ENCODE measurements at regions not wholly inside any gene's neighbourhood (a gene's known extent, or its start where the extent isn't known, plus 50 kb on each side); places are given as distances from the start of the nearest gene placed in this dataset.

DNA sequence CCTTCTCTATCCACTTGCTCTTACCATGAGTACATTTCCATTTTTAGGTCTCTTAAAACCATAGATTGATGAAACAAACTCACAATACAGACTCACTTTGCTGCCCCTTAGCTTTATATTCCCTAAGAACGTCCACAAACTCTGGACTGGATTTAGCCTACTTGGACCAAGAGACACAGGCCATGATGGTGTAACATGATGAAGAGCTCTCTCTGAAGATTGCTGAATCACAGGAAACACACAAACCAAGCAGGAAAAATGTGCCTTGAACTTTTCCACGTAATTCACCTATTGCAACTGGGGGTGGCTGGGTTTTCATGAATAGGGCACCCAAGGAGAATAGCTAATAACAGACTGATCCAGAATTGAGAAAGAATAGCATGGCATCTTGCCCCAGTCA, 201.7 kb upstream of the RBBP8 start:
- Histone ChIP-seq H3K14ac (ENCODE audit: low read length in 2 of 2) (no peak overlapping the region), H3K4ac (ENCODE audit: low read depth in 1 of 2, low read length in 2 of 2) (no peak overlapping the region), H2BK12ac (ENCODE audit: low read length in 2 of 2) (no peak overlapping the region), H3K27me3 (ENCODE audit: control insufficient read depth in 1 of 2, insufficient read depth in 1 of 2, low read length in 2 of 2) (no peaks in the 10 kb centered on the region), H3K27ac (ENCODE audit: low read length, poor library complexity, severe bottlenecking) (no peak overlapping the region), H2BK120ac (ENCODE audit: low read depth, low read length) (no peak overlapping the region), H3K4me1 (ENCODE audit: control insufficient read depth, insufficient read depth, low read depth, low read length) (peaks cover 7% of the 10 kb centered on the region), H3K4me2 (ENCODE audit: low read length, poor library complexity, severe bottlenecking) (no peak overlapping the region), H3K79me1 (replicated peaks; ENCODE audit: low read length, poor library complexity, severe bottlenecking) (no peaks in the 10 kb centered on the region), H2BK15ac (ENCODE audit: low read depth, poor library complexity, severe bottlenecking) (no peak overlapping the region), H3K23ac (ENCODE audit: low read length in 2 of 2) (no peak overlapping the region), H3K18ac (ENCODE audit: low read depth in 1 of 2, low read length in 2 of 2) (no peak overlapping the region), H3K4me3 (ENCODE audit: insufficient read depth in 1 of 2, low read depth in 1 of 2, low read length in 2 of 2) (no peak overlapping the region), H2AK5ac (ENCODE audit: low read length, severe bottlenecking) (no peak overlapping the region), H3K9me3 (ENCODE audit: control insufficient read depth, low read length) (no peaks in the 10 kb centered on the region), H3K36me3 (ENCODE audit: control insufficient read depth in 1 of 2, insufficient read depth in 2 of 2, low read depth in 1 of 2, low read length in 2 of 2) (no peaks in the 10 kb centered on the region), H2BK5ac (ENCODE audit: low read depth, low read length, poor library complexity, severe bottlenecking) (no peak overlapping the region), H3K9ac (ENCODE audit: low read length) (no peak overlapping the region), H2AFZ (ENCODE audit: low read depth, low read length) (no peak overlapping the region), H4K91ac (ENCODE audit: low read length) (no peak overlapping the region), H4K8ac (ENCODE audit: low read length) (no peak overlapping the region)
- DNase-seq: no peak
- WGBS: 88% methylated on average over 2 of the region's 2 CpGs

DNA sequence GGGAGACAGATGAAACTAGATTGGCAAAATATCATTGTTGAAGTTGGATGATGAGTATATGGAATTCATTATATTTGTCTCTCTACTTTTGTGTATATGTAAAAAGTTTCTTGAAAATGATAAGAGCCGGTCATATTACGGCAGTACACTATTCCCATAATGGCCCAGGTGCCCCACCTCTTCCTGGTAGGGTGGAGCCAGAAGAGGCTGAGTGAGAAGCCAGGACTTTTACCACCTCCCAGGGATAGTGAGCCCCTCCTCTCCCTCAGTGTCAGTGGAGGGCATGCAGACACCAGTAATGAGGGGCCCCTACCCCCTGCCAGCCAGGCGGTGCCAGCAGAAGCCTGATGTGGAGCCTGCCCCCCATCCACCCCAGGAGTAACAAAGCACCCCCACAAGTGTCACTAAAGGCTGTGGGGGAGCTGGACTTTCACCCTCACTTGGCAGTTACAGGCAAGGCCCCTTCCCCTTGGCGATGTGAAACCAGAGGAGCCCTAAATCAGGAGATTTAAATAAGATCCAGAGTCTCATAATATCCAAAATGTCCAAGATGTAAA, 198.9 kb upstream of the RBBP8 start:
- Histone ChIP-seq H3K9ac (ENCODE audit: low read length) (peak overlapping the region; percentile 72), H3K18ac (ENCODE audit: low read depth in 1 of 2, low read length in 2 of 2) (no peak overlapping the region)
- DNase-seq: no peak

DNA sequence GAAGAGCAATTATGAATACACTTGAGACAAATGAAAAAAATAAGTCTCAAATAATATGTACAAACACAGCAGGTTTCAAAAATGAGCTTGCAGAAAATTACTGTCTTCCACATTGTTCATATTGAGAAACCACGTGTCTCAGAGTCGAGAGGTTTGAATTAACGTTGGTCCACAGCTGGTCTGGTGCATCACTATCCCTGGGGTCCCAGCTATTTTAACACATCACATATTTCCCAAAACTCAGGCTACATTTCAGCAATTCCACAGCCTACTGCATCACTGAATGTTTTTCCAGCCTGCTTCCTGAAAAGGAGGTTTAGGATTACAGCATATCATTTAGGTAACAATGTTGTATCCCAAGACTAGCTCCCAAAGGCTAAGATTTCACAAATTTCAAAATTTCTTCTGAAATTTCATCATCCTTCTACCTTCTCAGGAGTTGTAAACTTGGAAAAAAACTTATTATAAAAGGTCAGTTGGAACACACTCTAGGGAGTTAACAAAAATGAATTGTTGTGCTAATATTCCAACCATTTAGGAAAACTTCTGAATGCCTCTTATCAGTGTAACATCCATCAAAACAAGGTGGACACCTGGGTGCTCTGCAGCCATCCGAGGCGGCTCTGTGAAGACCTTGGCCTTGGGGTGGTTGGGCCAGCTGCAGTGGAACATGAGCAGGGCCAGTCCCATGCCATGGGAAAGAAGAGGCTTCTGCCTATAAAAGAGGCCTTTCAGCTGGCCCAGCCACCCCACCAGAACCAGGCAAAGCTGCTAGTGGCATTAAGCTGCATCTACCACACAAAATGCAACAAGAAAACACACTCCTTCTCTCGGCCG, 198.1 kb upstream of the RBBP8 start:
- DNase-seq: no peak
- Histone ChIP-seq H3K23ac (ENCODE audit: low read length in 2 of 2) (no peak overlapping the region), H3K27ac (ENCODE audit: low read length, poor library complexity, severe bottlenecking) (no peak overlapping the region), H4K91ac (ENCODE audit: low read length) (peak overlapping the region; percentile 22), H2BK12ac (ENCODE audit: low read length in 2 of 2) (no peak overlapping the region), H2BK15ac (ENCODE audit: low read depth, poor library complexity, severe bottlenecking) (no peak overlapping the region), H4K8ac (ENCODE audit: low read length) (no peak overlapping the region), H2BK120ac (ENCODE audit: low read depth, low read length) (no peak overlapping the region), H3K9ac (ENCODE audit: low read length) (peak overlapping the region; percentile 72), H2AK5ac (ENCODE audit: low read length, severe bottlenecking) (no peak overlapping the region), H3K14ac (ENCODE audit: low read length in 2 of 2) (no peak overlapping the region), H3K4me3 (ENCODE audit: insufficient read depth in 1 of 2, low read depth in 1 of 2, low read length in 2 of 2) (no peak overlapping the region), H3K9me3 (ENCODE audit: control insufficient read depth, low read length) (no peaks in the 10 kb centered on the region), H3K18ac (ENCODE audit: low read depth in 1 of 2, low read length in 2 of 2) (no peak overlapping the region), H3K4me2 (ENCODE audit: low read length, poor library complexity, severe bottlenecking) (no peak overlapping the region), H2AFZ (ENCODE audit: low read depth, low read length) (no peak overlapping the region), H3K36me3 (ENCODE audit: control insufficient read depth in 1 of 2, insufficient read depth in 2 of 2, low read depth in 1 of 2, low read length in 2 of 2) (no peaks in the 10 kb centered on the region), H3K4me1 (ENCODE audit: control insufficient read depth, insufficient read depth, low read depth, low read length) (peaks cover 2% of the 10 kb centered on the region), H3K4ac (ENCODE audit: low read depth in 1 of 2, low read length in 2 of 2) (no peak overlapping the region), H3K27me3 (ENCODE audit: control insufficient read depth in 1 of 2, insufficient read depth in 1 of 2, low read length in 2 of 2) (no peaks in the 10 kb centered on the region), H3K79me1 (replicated peaks; ENCODE audit: low read length, poor library complexity, severe bottlenecking) (no peaks in the 10 kb centered on the region), H2BK5ac (ENCODE audit: low read depth, low read length, poor library complexity, severe bottlenecking) (no peak overlapping the region)
- 83% methylated on average over 5 of the region's 7 CpGs for WGBS

More for the DNA sequence above, 198.9 kb upstream of the RBBP8 start:
- H3K4me1 ChIP-seq (ENCODE audit: control insufficient read depth, insufficient read depth, low read depth, low read length): peaks cover 2% of the 10 kb centered on the region
- H2BK12ac ChIP-seq (ENCODE audit: low read length in 2 of 2): no peak overlapping the region
- H4K91ac ChIP-seq (ENCODE audit: low read length): no peak overlapping the region
- H2BK5ac ChIP-seq (ENCODE audit: low read depth, low read length, poor library complexity, severe bottlenecking): peak overlapping the region; percentile 1
- no peak overlapping the region for H4K8ac ChIP-seq (ENCODE audit: low read length)
- H3K4me3 ChIP-seq (ENCODE audit: insufficient read depth in 1 of 2, low read depth in 1 of 2, low read length in 2 of 2): no peak overlapping the region
- H2AK5ac ChIP-seq (ENCODE audit: low read length, severe bottlenecking): no peak overlapping the region
- H3K14ac ChIP-seq (ENCODE audit: low read length in 2 of 2): no peak overlapping the region
- no peak overlapping the region for H3K23ac ChIP-seq (ENCODE audit: low read length in 2 of 2)
- no peaks in the 10 kb centered on the region for H3K36me3 ChIP-seq (ENCODE audit: control insufficient read depth in 1 of 2, insufficient read depth in 2 of 2, low read depth in 1 of 2, low read length in 2 of 2)
- H3K4me2 ChIP-seq (ENCODE audit: low read length, poor library complexity, severe bottlenecking): no peak overlapping the region
- no peaks in the 10 kb centered on the region for H3K27me3 ChIP-seq (ENCODE audit: control insufficient read depth in 1 of 2, insufficient read depth in 1 of 2, low read length in 2 of 2)
- H3K4ac ChIP-seq (ENCODE audit: low read depth in 1 of 2, low read length in 2 of 2): no peak overlapping the region
- H3K27ac ChIP-seq (ENCODE audit: low read length, poor library complexity, severe bottlenecking): no peak overlapping the region
- H2BK15ac ChIP-seq (ENCODE audit: low read depth, poor library complexity, severe bottlenecking): no peak overlapping the region
- H2AFZ ChIP-seq (ENCODE audit: low read depth, low read length): no peak overlapping the region
- no peaks in the 10 kb centered on the region for H3K79me1 ChIP-seq (replicated peaks; ENCODE audit: low read length, poor library complexity, severe bottlenecking)
- no peaks in the 10 kb centered on the region for H3K9me3 ChIP-seq (ENCODE audit: control insufficient read depth, low read length)
- H2BK120ac ChIP-seq (ENCODE audit: low read depth, low read length): no peak overlapping the region
- WGBS: 86% methylated on average over 3 of the region's 4 CpGs

DNA sequence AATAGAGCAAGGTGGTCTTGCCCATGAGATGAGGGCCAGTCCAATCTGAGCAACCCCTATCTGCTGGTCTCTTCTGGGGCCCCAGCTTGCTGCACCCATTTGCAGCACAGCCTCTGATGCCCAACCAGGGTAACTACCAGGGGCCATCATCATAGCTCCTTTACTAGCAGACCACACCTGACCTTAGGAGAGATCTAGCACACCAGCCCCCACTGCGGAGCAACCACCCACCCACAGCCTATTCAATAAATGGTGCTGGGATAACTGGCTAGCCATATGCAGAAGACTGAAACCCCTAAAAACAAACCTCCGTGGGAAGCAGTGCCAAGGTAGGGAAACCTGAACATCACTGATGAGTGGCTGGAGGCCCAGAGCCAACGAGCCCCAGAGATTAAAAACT, 196.1 kb upstream of the RBBP8 start:
- Histone ChIP-seq H2AK5ac (ENCODE audit: low read length, severe bottlenecking) (no peak overlapping the region), H3K18ac (ENCODE audit: low read depth in 1 of 2, low read length in 2 of 2) (no peak overlapping the region), H3K14ac (ENCODE audit: low read length in 2 of 2) (no peak overlapping the region), H3K4me1 (ENCODE audit: control insufficient read depth, insufficient read depth, low read depth, low read length) (peaks cover 2% of the 10 kb centered on the region), H2BK15ac (ENCODE audit: low read depth, poor library complexity, severe bottlenecking) (no peak overlapping the region), H3K27me3 (ENCODE audit: control insufficient read depth in 1 of 2, insufficient read depth in 1 of 2, low read length in 2 of 2) (no peaks in the 10 kb centered on the region), H3K23ac (ENCODE audit: low read length in 2 of 2) (no peak overlapping the region), H3K27ac (ENCODE audit: low read length, poor library complexity, severe bottlenecking) (no peak overlapping the region), H3K4me3 (ENCODE audit: insufficient read depth in 1 of 2, low read depth in 1 of 2, low read length in 2 of 2) (no peak overlapping the region), H2BK120ac (ENCODE audit: low read depth, low read length) (no peak overlapping the region), H3K9ac (ENCODE audit: low read length) (no peak overlapping the region), H4K91ac (ENCODE audit: low read length) (no peak overlapping the region), H2BK12ac (ENCODE audit: low read length in 2 of 2) (no peak overlapping the region), H2AFZ (ENCODE audit: low read depth, low read length) (no peak overlapping the region), H2BK5ac (ENCODE audit: low read depth, low read length, poor library complexity, severe bottlenecking) (no peak overlapping the region), H3K36me3 (ENCODE audit: control insufficient read depth in 1 of 2, insufficient read depth in 2 of 2, low read depth in 1 of 2, low read length in 2 of 2) (no peaks in the 10 kb centered on the region), H3K4ac (ENCODE audit: low read depth in 1 of 2, low read length in 2 of 2) (no peak overlapping the region), H3K4me2 (ENCODE audit: low read length, poor library complexity, severe bottlenecking) (no peak overlapping the region), H3K79me1 (replicated peaks; ENCODE audit: low read length, poor library complexity, severe bottlenecking) (no peaks in the 10 kb centered on the region), H3K9me3 (ENCODE audit: control insufficient read depth, low read length) (no peaks in the 10 kb centered on the region), H4K8ac (ENCODE audit: low read length) (no peak overlapping the region)
- 81% methylated on average over 3 of the region's 3 CpGs for WGBS
- DNase-seq: no peak

Data from mesenchymal stem cell (in vitro differentiated cells and primary cell).